Astrocyte (in vitro differentiated cells and primary cell): ENCODE measurements at regions not wholly inside any gene's neighbourhood (a gene's known extent, or its start where the extent isn't known, plus 50 kb on each side); places are given as distances from the start of the nearest gene placed in this dataset.

Source experiments
- DNase-seq: peaks from one replicate; pipeline ENCODE4 v3.0.0-alpha.2; 2010; ENCODE audit warnings: low read depth
- FAIRE-seq: peaks from 2 replicates; lab custom pipeline; 2011; peaks lifted over from hg19 to GRCh38; lab: Jason Lieb, UNC
- H2AFZ ChIP-seq: 2 replicates; pipeline ENCODE4 v1.6.0; 2012; ENCODE audit warnings: low read depth, low read length, inconsistent platforms
- H3K27ac ChIP-seq: 2 replicates; pipeline ENCODE4 v1.5.1; 2011; ENCODE audit warnings: low read depth, low read length, inconsistent platforms
- H3K27me3 ChIP-seq: 2 replicates; pipeline ENCODE4 v1.6.0; 2011; ENCODE audit warnings: low read length, inconsistent platforms; ENCODE audit not compliant: insufficient read depth
- H3K36me3 ChIP-seq: 2 replicates; pipeline ENCODE4 v1.5.1; 2011; ENCODE audit warnings: low read length, inconsistent platforms; ENCODE audit not compliant: insufficient read depth
- H3K4me1 ChIP-seq: 2 replicates; pipeline ENCODE4 v1.5.1; 2011; ENCODE audit warnings: low read length, inconsistent platforms; ENCODE audit not compliant: insufficient read depth
- H3K4me2 ChIP-seq: 2 replicates; pipeline ENCODE4 v1.6.0; 2012; ENCODE audit warnings: low read length, inconsistent platforms
- H3K4me3 ChIP-seq: 2 replicates; pipeline ENCODE4 v1.5.1; 2011; ENCODE audit warnings: low read depth, mild to moderate bottlenecking, low read length, inconsistent platforms; ENCODE audit not compliant: insufficient read depth
- H3K79me2 ChIP-seq: 2 replicates; pipeline ENCODE4 v1.6.0; 2012; ENCODE audit warnings: mild to moderate bottlenecking, low read length, inconsistent platforms; ENCODE audit not compliant: insufficient read depth
- H3K9ac ChIP-seq: 2 replicates; pipeline ENCODE4 v1.6.0; 2012; ENCODE audit warnings: mild to moderate bottlenecking, low read length, inconsistent platforms
- H3K9me3 ChIP-seq: 2 replicates; pipeline ENCODE4 v1.5.1; 2012; ENCODE audit warnings: low read depth, mild to moderate bottlenecking, low read length, inconsistent platforms; ENCODE audit not compliant: insufficient read depth
- H4K20me1 ChIP-seq: 2 replicates; pipeline ENCODE4 v1.6.0; 2012; ENCODE audit warnings: low read length, inconsistent platforms; ENCODE audit not compliant: insufficient read depth
- H3K27ac Mint-ChIP-seq: one replicate; pipeline ENCODE4 v1.8.0; 2021; ENCODE audit warnings: mild to moderate bottlenecking, mixed read lengths; ENCODE audit not compliant: unreplicated experiment
- H3K27me3 Mint-ChIP-seq: one replicate; pipeline ENCODE4 v1.8.0; 2021; ENCODE audit warnings: low read depth, mixed read lengths; ENCODE audit not compliant: unreplicated experiment
- H3K36me3 Mint-ChIP-seq: one replicate; pipeline ENCODE4 v1.8.0; 2021; ENCODE audit warnings: low read depth, mixed read lengths; ENCODE audit not compliant: unreplicated experiment
- H3K4me1 Mint-ChIP-seq: one replicate; pipeline ENCODE4 v1.8.0; 2021; ENCODE audit warnings: low read depth, mixed read lengths; ENCODE audit not compliant: unreplicated experiment
- H3K4me3 Mint-ChIP-seq: one replicate; pipeline ENCODE4 v1.8.0; 2021; ENCODE audit warnings: mild to moderate bottlenecking, moderate library complexity, mixed read lengths; ENCODE audit not compliant: unreplicated experiment
- H3K9me3 Mint-ChIP-seq: one replicate; pipeline ENCODE4 v1.8.0; 2021; ENCODE audit warnings: mild to moderate bottlenecking, mixed read lengths; ENCODE audit not compliant: unreplicated experiment
- EZH2 ChIP-seq: IDR thresholded peaks from 2 replicates; pipeline ENCODE4 v1.6.1; 2012; ENCODE audit warnings: mild to moderate bottlenecking, low read length, inconsistent platforms; ENCODE audit not compliant: insufficient read depth
- TF ChIP-seq, protein P1 (sequence below): IDR thresholded peaks from 2 replicates; pipeline ENCODE4 v1.5.1; 2011; ENCODE audit warnings: low read depth, mild to moderate bottlenecking, inconsistent platforms, low read length, moderate library complexity; ENCODE audit not compliant: insufficient read depth

GRCh38 chr4:8695237-8696219 is 103.0 kb downstream of the CPZ start:
- Histone ChIP-seq H3K27ac (no peak overlapping the region), H2AFZ (no peak overlapping the region), H3K9ac (no peak overlapping the region), H4K20me1 (no peaks in the 10 kb centered on the region), H3K36me3 (no peaks in the 10 kb centered on the region), H3K4me2 (no peak overlapping the region), H3K27me3 (peaks cover 2% of the 10 kb centered on the region), H3K79me2 (no peaks in the 10 kb centered on the region), H3K4me1 (no peaks in the 10 kb centered on the region), H3K9me3 (no peaks in the 10 kb centered on the region), H3K4me3 (no peak overlapping the region)
- FAIRE-seq (no peak), DNase-seq (no peak)
- Mint-ChIP-seq H3K4me1 (peaks cover 2% of the 10 kb centered on the region), H3K27ac (no peak overlapping the region), H3K9me3 (peaks cover 5% of the 10 kb centered on the region), H3K36me3 (no peaks in the 10 kb centered on the region), H3K27me3 (peaks cover 62% of the 10 kb centered on the region), H3K4me3 (no peak overlapping the region)
- TF ChIP-seq, protein P1, sequence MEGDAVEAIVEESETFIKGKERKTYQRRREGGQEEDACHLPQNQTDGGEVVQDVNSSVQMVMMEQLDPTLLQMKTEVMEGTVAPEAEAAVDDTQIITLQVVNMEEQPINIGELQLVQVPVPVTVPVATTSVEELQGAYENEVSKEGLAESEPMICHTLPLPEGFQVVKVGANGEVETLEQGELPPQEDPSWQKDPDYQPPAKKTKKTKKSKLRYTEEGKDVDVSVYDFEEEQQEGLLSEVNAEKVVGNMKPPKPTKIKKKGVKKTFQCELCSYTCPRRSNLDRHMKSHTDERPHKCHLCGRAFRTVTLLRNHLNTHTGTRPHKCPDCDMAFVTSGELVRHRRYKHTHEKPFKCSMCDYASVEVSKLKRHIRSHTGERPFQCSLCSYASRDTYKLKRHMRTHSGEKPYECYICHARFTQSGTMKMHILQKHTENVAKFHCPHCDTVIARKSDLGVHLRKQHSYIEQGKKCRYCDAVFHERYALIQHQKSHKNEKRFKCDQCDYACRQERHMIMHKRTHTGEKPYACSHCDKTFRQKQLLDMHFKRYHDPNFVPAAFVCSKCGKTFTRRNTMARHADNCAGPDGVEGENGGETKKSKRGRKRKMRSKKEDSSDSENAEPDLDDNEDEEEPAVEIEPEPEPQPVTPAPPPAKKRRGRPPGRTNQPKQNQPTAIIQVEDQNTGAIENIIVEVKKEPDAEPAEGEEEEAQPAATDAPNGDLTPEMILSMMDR = no peak
- TF ChIP-seq EZH2 = no peak

DNA sequence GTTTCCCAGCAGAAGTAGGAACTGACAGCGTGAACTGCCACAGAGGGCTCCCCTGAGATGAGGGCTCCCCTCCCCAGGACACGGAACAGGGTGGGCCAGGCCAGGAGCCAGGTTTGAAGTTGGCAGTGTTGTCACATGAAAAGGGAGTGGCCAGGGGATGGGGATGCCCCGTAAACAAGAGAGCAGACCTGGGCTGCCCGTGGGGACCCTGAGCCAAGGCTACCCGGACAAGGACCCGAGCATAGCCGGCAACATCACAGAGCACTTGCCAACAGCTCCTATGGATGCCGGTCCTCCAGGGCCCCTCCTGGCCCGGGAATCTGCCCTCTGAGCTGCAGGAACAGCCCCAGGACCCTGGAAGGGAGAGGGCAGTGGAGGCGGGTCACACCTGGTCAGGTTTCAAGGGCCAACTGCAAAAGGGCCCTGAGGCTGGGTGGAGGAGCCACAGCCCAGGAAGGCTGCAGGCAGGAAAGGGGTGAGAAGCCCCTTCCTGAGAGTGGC is 102.1 kb downstream of the CPZ start:
- Histone ChIP-seq H3K4me3 (no peak overlapping the region), H4K20me1 (no peaks in the 10 kb centered on the region), H3K79me2 (no peaks in the 10 kb centered on the region), H3K4me2 (no peak overlapping the region), H3K9ac (no peak overlapping the region), H3K9me3 (no peaks in the 10 kb centered on the region), H2AFZ (no peak overlapping the region), H3K36me3 (no peaks in the 10 kb centered on the region), H3K4me1 (no peaks in the 10 kb centered on the region), H3K27me3 (no peaks in the 10 kb centered on the region), H3K27ac (no peak overlapping the region)
- Mint-ChIP-seq H3K27ac (no peak overlapping the region), H3K27me3 (peaks cover 65% of the 10 kb centered on the region), H3K9me3 (peaks cover 5% of the 10 kb centered on the region), H3K4me3 (no peak overlapping the region), H3K36me3 (no peaks in the 10 kb centered on the region), H3K4me1 (peaks cover 2% of the 10 kb centered on the region)
- no peak for FAIRE-seq
- TF ChIP-seq EZH2 = no peak
- TF ChIP-seq, protein P1 = no peak
- DNase-seq = no peak

DNA sequence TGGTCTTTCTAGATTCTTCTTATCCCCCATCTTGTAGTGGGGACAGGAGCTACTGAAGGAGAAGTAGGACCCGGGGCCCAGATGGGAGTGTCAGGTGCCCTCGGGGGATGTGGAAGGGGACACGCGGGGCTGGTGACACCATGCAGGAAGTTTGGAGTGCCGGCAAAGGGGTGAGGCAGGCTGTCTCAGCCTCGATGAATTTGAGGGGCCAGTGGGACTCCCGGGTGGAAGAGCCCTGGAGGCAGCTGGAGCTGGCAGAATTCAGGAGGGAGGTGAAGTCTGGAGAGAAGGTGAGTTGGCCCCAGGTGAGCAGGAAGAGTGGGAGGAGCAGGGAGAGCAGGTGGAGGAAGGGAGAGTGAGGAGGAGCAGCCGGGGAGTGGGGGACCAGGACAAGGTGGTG is 101.7 kb downstream of the CPZ start:
- DNase-seq = no peak

More for the DNA sequence above, 101.7 kb downstream of the CPZ start:
- Histone ChIP-seq H3K4me3 (no peak overlapping the region), H2AFZ (no peak overlapping the region), H4K20me1 (no peaks in the 10 kb centered on the region), H3K4me2 (no peak overlapping the region), H3K9me3 (no peaks in the 10 kb centered on the region), H3K27ac (no peak overlapping the region), H3K9ac (no peak overlapping the region), H3K79me2 (no peaks in the 10 kb centered on the region), H3K4me1 (no peaks in the 10 kb centered on the region), H3K27me3 (no peaks in the 10 kb centered on the region), H3K36me3 (no peaks in the 10 kb centered on the region)
- no peak for FAIRE-seq
- Mint-ChIP-seq H3K36me3 (no peaks in the 10 kb centered on the region), H3K27ac (no peak overlapping the region), H3K9me3 (peaks cover 5% of the 10 kb centered on the region), H3K4me3 (no peak overlapping the region), H3K27me3 (peaks cover 68% of the 10 kb centered on the region), H3K4me1 (peaks cover 2% of the 10 kb centered on the region)
- no peak for TF ChIP-seq EZH2
- TF ChIP-seq, protein P1 = no peak
